CD14-positive monocyte (primary cell): ENCODE measurements at regions not wholly inside any gene's neighbourhood (a gene's known extent, or its start where the extent isn't known, plus 50 kb on each side); places are given as distances from the start of the nearest gene placed in this dataset.

Experiments used
- DNase-seq, 3 donors: peaks; one replicate each; pipeline ENCODE4 v3.0.0-alpha.2; 2011 to 2022
- H2AFZ ChIP-seq: 2 replicates; pipeline ENCODE4 v1.6.0; 2012; ENCODE audit warnings: mild to moderate bottlenecking, low read depth, low read length, inconsistent platforms; ENCODE audit not compliant: insufficient read depth, poor library complexity, severe bottlenecking
- H3K27ac ChIP-seq, 2 donors: 1 replicate in 1 of 2; 2 replicates in 1 of 2; pipeline ENCODE4 v1.5.1; 2012 to 2013; ENCODE audit warnings: low read length in 2 of 2, control low read depth in 1 of 2, inconsistent platforms in 1 of 2, low read depth in 1 of 2, mild to moderate bottlenecking in 1 of 2
- H3K27me3 ChIP-seq, 2 donors: one replicate each; pipeline versions ENCODE4 v1.6.0 to v1.6.1; 2011 to 2013; ENCODE audit warnings: low read length in 2 of 2; ENCODE audit not compliant: control insufficient read depth in 2 of 2, insufficient read depth in 2 of 2
- H3K36me3 ChIP-seq, 2 donors: replicated peaks in 1 of 2; 1 replicate in 1 of 2; 2 replicates in 1 of 2; pipeline versions ENCODE4 v1.5.1 to v1.6.1; 2012 to 2013; ENCODE audit warnings: low read length in 2 of 2, control low read depth in 1 of 2, inconsistent platforms in 1 of 2, mild to moderate bottlenecking in 1 of 2; ENCODE audit not compliant: insufficient read depth in 2 of 2, control insufficient read depth in 1 of 2
- H3K4me1 ChIP-seq, 2 donors: 1 replicate in 1 of 2; 2 replicates in 1 of 2; pipeline versions ENCODE4 v1.5.1 to v1.6.1; 2012 to 2013; ENCODE audit warnings: low read length in 2 of 2, control low read depth in 1 of 2, inconsistent platforms in 1 of 2, mild to moderate bottlenecking in 1 of 2, moderate library complexity in 1 of 2; ENCODE audit not compliant: insufficient read depth in 2 of 2, control insufficient read depth in 1 of 2
- H3K4me2 ChIP-seq: replicated peaks from 2 replicates; pipeline ENCODE3; 2012; ENCODE audit warnings: low read length, moderate library complexity, mild to moderate bottlenecking; ENCODE audit not compliant: poor library complexity, severe bottlenecking; ENCODE audit errors: extremely low read depth
- H3K4me3 ChIP-seq, 3 experiments: fragments of 200-600 bp in 1 of 3; sonication (generic) in 1 of 3; replicated peaks in 1 of 3; 1 replicate in 2 of 3; 2 replicates in 1 of 3; pipeline ENCODE4 v1.5.1; 2011 to 2013; ENCODE audit warnings: low read length in 3 of 3, mild to moderate bottlenecking in 3 of 3, control low read depth in 2 of 3, low read depth in 2 of 3, inconsistent platforms in 1 of 3, moderate library complexity in 1 of 3
- H3K79me2 ChIP-seq: 2 replicates; pipeline ENCODE4 v1.6.0; 2012; ENCODE audit warnings: mild to moderate bottlenecking, control low read depth, inconsistent platforms, low read length, moderate library complexity; ENCODE audit not compliant: insufficient read depth
- H3K9ac ChIP-seq: 2 replicates; pipeline ENCODE4 v1.6.0; 2017; ENCODE audit warnings: low read length, mild to moderate bottlenecking; ENCODE audit not compliant: insufficient read depth, poor library complexity, severe bottlenecking
- H3K9me3 ChIP-seq, 2 donors: replicated peaks in 1 of 2; 1 replicate in 1 of 2; 2 replicates in 1 of 2; pipeline versions ENCODE4 v1.5.1 to v1.6.1; 2012 to 2013; ENCODE audit warnings: low read length in 2 of 2, control low read depth in 1 of 2; ENCODE audit not compliant: control insufficient read depth in 1 of 2, insufficient read depth in 1 of 2
- H4K20me1 ChIP-seq: 2 replicates; pipeline ENCODE4 v1.6.0; 2012; ENCODE audit warnings: mild to moderate bottlenecking, low read length, control low read depth, moderate library complexity; ENCODE audit not compliant: insufficient read depth
- H3K27ac Mint-ChIP-seq, 7 donors: one replicate each; pipeline ENCODE4 v1.8.0; 2020; ENCODE audit warnings: mild to moderate bottlenecking in 7 of 7, mixed read lengths in 7 of 7, moderate library complexity in 6 of 7, inconsistent platforms in 2 of 7
- H3K27me3 Mint-ChIP-seq, 3 donors: one replicate each; pipeline ENCODE4 v1.8.0; 2021 to 2022; ENCODE audit warnings: low read depth in 3 of 3, mild to moderate bottlenecking in 3 of 3, mixed read lengths in 3 of 3, moderate library complexity in 3 of 3, inconsistent platforms in 1 of 3
- H3K36me3 Mint-ChIP-seq, 2 donors: one replicate each; pipeline ENCODE4 v1.8.0; 2020; ENCODE audit warnings: mixed read lengths in 2 of 2, inconsistent platforms in 1 of 2, mild to moderate bottlenecking in 1 of 2
- H3K4me1 Mint-ChIP-seq: one replicate; pipeline ENCODE4 v1.8.0; 2020; ENCODE audit warnings: mild to moderate bottlenecking, mixed read lengths
- H3K4me3 Mint-ChIP-seq, 2 donors: one replicate each; pipeline ENCODE4 v1.8.0; 2020; ENCODE audit warnings: mild to moderate bottlenecking in 2 of 2, mixed read lengths in 2 of 2, moderate library complexity in 1 of 2
- H3K9me3 Mint-ChIP-seq, 7 donors: one replicate each; pipeline ENCODE4 v1.8.0; 2020 to 2022; ENCODE audit warnings: mixed read lengths in 7 of 7, mild to moderate bottlenecking in 6 of 7, moderate library complexity in 6 of 7, inconsistent platforms in 2 of 7
- WGBS: methylation state at CpG from one replicate; pipeline ENCODE4 v1.1.5; 2013; ENCODE audit warnings: missing lambda C conversion rate; ENCODE audit not compliant: insufficient coverage; 5-methylcytosine and 5-hydroxymethylcytosine counted together
- intact Hi-C, 2 donors: fragments of 100-400 bp; cut with micrococcal nuclease; formaldehyde crosslinking; loops; one replicate each; pipeline versions ENCODE4 v1.15.0 to v1.15.1; 2023
- TF ChIP-seq, protein P1 (sequence below): fragments of 200-600 bp; IDR thresholded peaks from one replicate; pipeline ENCODE4 v1.8.0; 2022; ENCODE audit warnings: antibody characterized with exemption, mild to moderate bottlenecking

DNA sequence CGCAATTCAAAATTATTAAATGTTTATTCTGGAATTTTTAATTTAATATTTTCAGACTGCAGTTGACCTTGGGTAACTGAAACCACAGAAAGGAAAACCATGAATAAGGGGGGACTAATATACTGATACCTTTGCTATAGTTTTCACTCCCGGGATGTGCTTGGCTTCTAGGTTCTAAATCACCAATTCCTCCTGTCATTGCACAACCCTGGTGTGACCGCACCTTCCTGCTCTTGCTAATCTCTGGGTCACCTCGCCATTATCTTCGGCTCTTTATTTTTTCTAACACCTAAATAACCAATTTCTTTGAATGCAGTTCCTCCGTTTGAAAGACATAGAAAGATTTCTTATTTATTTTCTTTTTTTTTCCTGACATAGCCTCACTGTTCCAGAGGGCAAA lies 634.5 kb upstream of the GOT2 start:
- intact Hi-C loops = no loop called here
- Histone ChIP-seq H3K36me3 (no peaks in the 10 kb centered on the region), H4K20me1 (no peaks in the 10 kb centered on the region), H3K9me3 (peaks cover 0 to 5% of the 10 kb centered on the region in 2 donors), H3K79me2 (no peaks in the 10 kb centered on the region), H3K27me3 (no peaks in the 10 kb centered on the region), H3K9ac (no peak overlapping the region), H3K27ac (no peak overlapping the region), H3K4me1 (no peaks in the 10 kb centered on the region), H2AFZ (no peak overlapping the region), H3K4me3 (no peak overlapping the region), H3K4me2 (no peak overlapping the region)
- TF ChIP-seq, protein P1, sequence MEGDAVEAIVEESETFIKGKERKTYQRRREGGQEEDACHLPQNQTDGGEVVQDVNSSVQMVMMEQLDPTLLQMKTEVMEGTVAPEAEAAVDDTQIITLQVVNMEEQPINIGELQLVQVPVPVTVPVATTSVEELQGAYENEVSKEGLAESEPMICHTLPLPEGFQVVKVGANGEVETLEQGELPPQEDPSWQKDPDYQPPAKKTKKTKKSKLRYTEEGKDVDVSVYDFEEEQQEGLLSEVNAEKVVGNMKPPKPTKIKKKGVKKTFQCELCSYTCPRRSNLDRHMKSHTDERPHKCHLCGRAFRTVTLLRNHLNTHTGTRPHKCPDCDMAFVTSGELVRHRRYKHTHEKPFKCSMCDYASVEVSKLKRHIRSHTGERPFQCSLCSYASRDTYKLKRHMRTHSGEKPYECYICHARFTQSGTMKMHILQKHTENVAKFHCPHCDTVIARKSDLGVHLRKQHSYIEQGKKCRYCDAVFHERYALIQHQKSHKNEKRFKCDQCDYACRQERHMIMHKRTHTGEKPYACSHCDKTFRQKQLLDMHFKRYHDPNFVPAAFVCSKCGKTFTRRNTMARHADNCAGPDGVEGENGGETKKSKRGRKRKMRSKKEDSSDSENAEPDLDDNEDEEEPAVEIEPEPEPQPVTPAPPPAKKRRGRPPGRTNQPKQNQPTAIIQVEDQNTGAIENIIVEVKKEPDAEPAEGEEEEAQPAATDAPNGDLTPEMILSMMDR = no peak
- Mint-ChIP-seq H3K9me3 (peaks cover 0 to 7% (median 3%) of the 10 kb centered on the region in 7 donors), H3K4me3 (no peak overlapping the region), H3K27me3 (peaks cover 0 to 4% (median 0%) of the 10 kb centered on the region in 3 donors), H3K4me1 (no peaks in the 10 kb centered on the region), H3K36me3 (no peaks in the 10 kb centered on the region), H3K27ac (no peak overlapping the region)
- 79% methylated on average over 2 of the region's 6 CpGs for WGBS
- DNase-seq = no peak

GRCh38 chr16:59356709-59357108 lies 622.6 kb upstream of the GOT2 start:
- H3K4me3 Mint-ChIP-seq = no peak overlapping the region
- TF ChIP-seq, protein P1 = no peak
- Histone ChIP-seq H3K36me3 (no peaks in the 10 kb centered on the region), H3K4me3 (no peak overlapping the region), H3K27ac (no peak overlapping the region), H3K9me3 (no peaks in the 10 kb centered on the region), H4K20me1 (no peaks in the 10 kb centered on the region), H2AFZ (no peak overlapping the region), H3K9ac (no peak overlapping the region), H3K27me3 (no peaks in the 10 kb centered on the region), H3K79me2 (no peaks in the 10 kb centered on the region), H3K4me2 (no peak overlapping the region), H3K4me1 (no peaks in the 10 kb centered on the region)
- intact Hi-C loops = no loop called here
- H3K27me3 Mint-ChIP-seq = no peaks in the 10 kb centered on the region
- DNase-seq = no peak
- H3K4me1 Mint-ChIP-seq = no peaks in the 10 kb centered on the region
- H3K27ac Mint-ChIP-seq = no peak overlapping the region
- H3K9me3 Mint-ChIP-seq = peaks cover 0 to 11% (median 5%) of the 10 kb centered on the region in 7 donors
- H3K36me3 Mint-ChIP-seq = no peaks in the 10 kb centered on the region
- WGBS = no CpG with 5 or more reads among the region's 1 CpG
